SKM-1 (cell line): ENCODE measurements at regions not wholly inside any gene's neighbourhood (a gene's known extent, or its start where the extent isn't known, plus 50 kb on each side); places are given as distances from the start of the nearest gene placed in this dataset.

Source experiments
- DNase-seq: peaks from one replicate; lab custom pipeline; 2025; ENCODE audit not compliant: unreplicated experiment; lab: John Stamatoyannopoulos, UW

- DNase-seq = no peak
These were observed 445.4 kb downstream of the GALC start for GRCh38 chr14:87547536-87547935.

GRCh38 chr14:87542288-87542687, 450.7 kb downstream of the GALC start:
- DNase-seq = no peak

- DNase-seq = no peak
These were observed 452.6 kb downstream of the GALC start for GRCh38 chr14:87540339-87540738.

GRCh38 chr14:87529081-87529480, 463.9 kb downstream of the GALC start:
- DNase-seq = no peak

- DNase-seq = no peak
These were observed 466.3 kb downstream of the GALC start for GRCh38 chr14:87526731-87527130.

- no peak for DNase-seq
These were observed 469.0 kb downstream of the GALC start for GRCh38 chr14:87524011-87524410.

GRCh38 chr14:87522575-87522974, 470.4 kb downstream of the GALC start:
- DNase-seq = no peak

- DNase-seq = no peak
These were observed 484.6 kb downstream of the GALC start for GRCh38 chr14:87508333-87508732.

GRCh38 chr14:87503711-87504110, 489.3 kb downstream of the GALC start:
- DNase-seq = no peak

- no peak for DNase-seq
These were observed 495.7 kb downstream of the GALC start for GRCh38 chr14:87497301-87497700.

- DNase-seq = no peak
These were observed 499.0 kb downstream of the GALC start for GRCh38 chr14:87494010-87494409.

- no peak for DNase-seq
These were observed 500.4 kb downstream of the GALC start for GRCh38 chr14:87492561-87492960.

- DNase-seq = no peak
These were observed 501.2 kb downstream of the GALC start for GRCh38 chr14:87491816-87492215.

GRCh38 chr14:87489196-87489819, 503.7 kb downstream of the GALC start:
- DNase-seq = no peak

- DNase-seq = no peak
These were observed 509.4 kb downstream of the GALC start for GRCh38 chr14:87483271-87484260.

GRCh38 chr14:87468531-87468930, 524.5 kb downstream of the GALC start:
- no peak for DNase-seq

- DNase-seq = no peak
These were observed 525.4 kb downstream of the GALC start for GRCh38 chr14:87467578-87467977.

- DNase-seq = no peak
These were observed 527.2 kb downstream of the GALC start for GRCh38 chr14:87465770-87466169.

- DNase-seq = no peak
These were observed 531.3 kb downstream of the GALC start for GRCh38 chr14:87461704-87462103.

- DNase-seq = no peak
These were observed 535.3 kb downstream of the GALC start for GRCh38 chr14:87457720-87458119.

GRCh38 chr14:87450193-87450592, 542.8 kb downstream of the GALC start:
- no peak for DNase-seq

- no peak for DNase-seq
These were observed 544.0 kb downstream of the GALC start for GRCh38 chr14:87449016-87449415.
